IPS-NIHi11 (cell line): ENCODE measurements at regions not wholly inside any gene's neighbourhood (a gene's known extent, or its start where the extent isn't known, plus 50 kb on each side); places are given as distances from the start of the nearest gene placed in this dataset.
"Not testable (repeated sequence)": the region's sequence is repeated elsewhere in the genome, so short reads cannot be mapped to it uniquely, and the experiment has no call there.

Experiments
- DNase-seq: peaks from one replicate; pipeline ENCODE4 v3.0.0; 2012; ENCODE audit warnings: mixed read lengths, low spot score

- no peak for DNase-seq
These were observed 401.7 kb upstream of the CDIN1 start for GRCh38 chr15:36177590-36178302.

- DNase-seq, result no peak
These were observed 401.2 kb upstream of the CDIN1 start for GRCh38 chr15:36178303-36178633.

GRCh38 chr15:36183201-36183600 lies 396.2 kb upstream of the CDIN1 start:
- no peak for DNase-seq

- no peak for DNase-seq
These were observed 394.0 kb upstream of the CDIN1 start for GRCh38 chr15:36185438-36185837.

GRCh38 chr15:36185845-36186244 lies 393.6 kb upstream of the CDIN1 start:
- no peak for DNase-seq

GRCh38 chr15:36186376-36186775 lies 393.1 kb upstream of the CDIN1 start:
- no peak for DNase-seq

- DNase-seq, result no peak
These were observed 388.0 kb upstream of the CDIN1 start for GRCh38 chr15:36191459-36191858.

GRCh38 chr15:36195361-36196007 lies 383.9 kb upstream of the CDIN1 start:
- DNase-seq, result not testable (repeated sequence)

- DNase-seq, result no peak
These were observed 370.4 kb upstream of the CDIN1 start for GRCh38 chr15:36208868-36209582.

- DNase-seq, result no peak
These were observed 369.0 kb upstream of the CDIN1 start for GRCh38 chr15:36210426-36210825.

GRCh38 chr15:36218322-36218721 lies 361.1 kb upstream of the CDIN1 start:
- DNase-seq, result no peak

- DNase-seq, result no peak
These were observed 360.4 kb upstream of the CDIN1 start for GRCh38 chr15:36218991-36219390.

- no peak for DNase-seq
These were observed 357.4 kb upstream of the CDIN1 start for GRCh38 chr15:36221992-36222391.

GRCh38 chr15:36230776-36231175 lies 348.6 kb upstream of the CDIN1 start:
- no peak for DNase-seq

- peak; percentile 32 for DNase-seq
These were observed 346.9 kb upstream of the CDIN1 start for GRCh38 chr15:36232491-36232890.

GRCh38 chr15:36234743-36235142 lies 344.7 kb upstream of the CDIN1 start:
- DNase-seq, result no peak

GRCh38 chr15:36235173-36235572 lies 344.3 kb upstream of the CDIN1 start:
- DNase-seq, result no peak

- no peak for DNase-seq
These were observed 339.9 kb upstream of the CDIN1 start for GRCh38 chr15:36239509-36239908.

- DNase-seq, result peak; percentile 10
These were observed 328.0 kb upstream of the CDIN1 start for GRCh38 chr15:36251450-36251849.

- DNase-seq, result no peak
These were observed 327.2 kb upstream of the CDIN1 start for GRCh38 chr15:36252146-36252711.

- DNase-seq, result no peak
These were observed 325.0 kb upstream of the CDIN1 start for GRCh38 chr15:36254426-36254825.

GRCh38 chr15:36256404-36256807 lies 323.0 kb upstream of the CDIN1 start:
- no peak for DNase-seq

- DNase-seq, result no peak
These were observed 315.8 kb upstream of the CDIN1 start for GRCh38 chr15:36263666-36264065.
